GM21528 (cell line): ENCODE measurements at regions not wholly inside any gene's neighbourhood (a gene's known extent, or its start where the extent isn't known, plus 50 kb on each side); places are given as distances from the start of the nearest gene placed in this dataset.

ENCODE experiments used
- ATAC-seq: cut with Tn5 transposase; IDR thresholded peaks from one replicate; pipeline ENCODE4 v1.9.1; 2021; ENCODE audit warnings: mild to moderate bottlenecking, moderate library complexity; ENCODE audit not compliant: unreplicated experiment, low FRiP score

DNA sequence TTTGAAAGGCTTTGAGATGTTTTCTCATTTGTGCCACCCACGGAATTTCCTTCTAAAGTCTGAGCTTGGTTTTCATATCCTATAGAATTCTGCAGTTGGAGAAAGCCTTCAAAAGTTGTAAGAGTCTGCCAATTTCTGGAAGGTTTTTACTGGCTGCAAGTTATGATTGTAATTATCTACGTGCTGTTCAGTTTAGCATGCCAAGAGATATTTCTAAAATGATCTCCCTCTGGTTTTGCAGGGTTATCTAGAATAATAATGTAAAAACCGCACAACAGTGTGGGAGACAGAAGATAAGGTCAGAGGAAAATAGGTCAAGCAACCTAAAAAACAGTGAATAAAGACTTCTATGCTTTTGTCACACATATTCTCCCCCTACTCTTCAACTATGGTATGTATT lies 69.3 kb downstream of the MTERF1 start:
- no peak for ATAC-seq

- ATAC-seq: no peak
Measured at GRCh38 chr7:91811641-91812040, 68.9 kb downstream of the MTERF1 start.

- ATAC-seq: no peak
Measured at GRCh38 chr7:91812388-91812787, 68.1 kb downstream of the MTERF1 start.

GRCh38 chr7:91814189-91814588 lies 66.3 kb downstream of the MTERF1 start:
- ATAC-seq: no peak
